ENCODE measurements at regions not wholly inside any gene's neighbourhood (a gene's known extent, or its start where the extent isn't known, plus 50 kb on each side); places are given as distances from the start of the nearest gene placed in this dataset.

DNA sequence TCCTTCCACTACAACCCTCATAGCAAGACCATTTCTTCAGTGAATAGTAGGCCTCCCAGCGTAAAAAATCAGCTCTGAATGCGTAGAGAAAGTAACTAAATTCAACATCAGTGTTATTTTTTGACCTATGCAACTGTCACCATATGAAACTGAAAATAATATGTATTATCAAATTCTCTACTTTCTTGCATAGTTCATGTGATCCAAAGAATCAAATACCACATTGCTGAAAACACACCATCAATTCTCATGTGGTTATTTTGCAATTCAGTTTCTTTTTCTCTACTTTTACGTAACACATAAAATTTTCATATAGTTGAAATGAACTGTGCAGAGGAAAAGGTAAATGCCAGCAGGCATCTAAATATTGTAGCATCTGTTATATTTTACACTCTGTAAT is 208.5 kb upstream of the SPOPL start:
- H3K9me1 ChIP-seq (replicated peaks; ENCODE audit: control insufficient read depth, extremely low read depth, insufficient read depth, low read length) = no peaks in the 10 kb centered on the region
- H3K4me2 ChIP-seq (ENCODE audit: insufficient read depth, low read length) = no peak overlapping the region
- H3K27me3 ChIP-seq (ENCODE audit: control insufficient read depth in 2 of 2, insufficient read depth in 2 of 2, low read length in 2 of 2) = no peaks in the 10 kb centered on the region
- intact Hi-C loops (cut with micrococcal nuclease) (no loop called here), dilution Hi-C loops (cut with MboI; ENCODE audit: extremely low pct_ligation_motif_present, low sequenced_read_pairs) (no loop called here)
- BruUV-seq (replicated peaks) = no TSS peak
- no peak overlapping the region for H3K9ac ChIP-seq (replicated peaks; ENCODE audit: extremely low read depth, insufficient read depth, low read length)
- peaks cover 4% of the 10 kb centered on the region for H3K4me1 ChIP-seq (ENCODE audit: control insufficient read depth, extremely low read depth, insufficient read depth, low read length)
- POLR2A ChIA-PET = no interaction called here
- H2AFZ ChIP-seq (ENCODE audit: low read depth, low read length) = no peak overlapping the region
- no peaks in the 10 kb centered on the region for H3K9me3 ChIP-seq (replicated peaks; ENCODE audit: control insufficient read depth, insufficient read depth, low read length)
- CTCF ChIA-PET = interaction anchor here (1.1 kb wide), 1 partner anchor 14 kb away, joined by 3 read pairs; no protein-coding TSS in a partner anchor
- DNase-seq (ENCODE audit: low read depth, low spot score) (no peak), FAIRE-seq (no peak)
- H3K27ac ChIP-seq (ENCODE audit: insufficient read depth, low read depth, low read length) = no peak overlapping the region
- no peaks in the 10 kb centered on the region for H3K79me2 ChIP-seq (ENCODE audit: control insufficient read depth, insufficient read depth, low read length)
- H3K4me3 ChIP-seq (replicated peaks in 1 of 3; ENCODE audit: insufficient read depth in 1 of 3, low read depth in 1 of 3, low read length in 3 of 3) = no peak overlapping the region
- TF ChIP-seq MYC (IDR thresholded peaks at IDR 0.05; ENCODE audit: low read depth, low read length) (no peak), GATA2 (IDR thresholded peaks at IDR 0.05; ENCODE audit: insufficient read depth, insufficient read length, low read depth, low read length) (no peak), POLR2AphosphoS5 (IDR thresholded peaks at IDR 0.05; ENCODE audit: insufficient read depth, low read depth, low read length) (no peak), FOS (IDR thresholded peaks at IDR 0.05; ENCODE audit: borderline replicate concordance, insufficient read depth, low read length) (no peak), JUN (IDR thresholded peaks at IDR 0.05; ENCODE audit: borderline replicate concordance, insufficient read depth, insufficient read length, low read depth) (no peak), POLR2A (IDR thresholded peaks at IDR 0.05; ENCODE audit: low read depth, low read length) (no peak), EZH2 (IDR thresholded peaks at IDR 0.05; ENCODE audit: borderline replicate concordance, low read depth, low read length, severe bottlenecking) (no peak)
- TF ChIP-seq, protein P1, sequence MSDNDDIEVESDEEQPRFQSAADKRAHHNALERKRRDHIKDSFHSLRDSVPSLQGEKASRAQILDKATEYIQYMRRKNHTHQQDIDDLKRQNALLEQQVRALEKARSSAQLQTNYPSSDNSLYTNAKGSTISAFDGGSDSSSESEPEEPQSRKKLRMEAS (IDR thresholded peaks at IDR 0.05; ENCODE audit: insufficient read depth, insufficient read length) = no peak
- TF ChIP-seq, protein P2, sequence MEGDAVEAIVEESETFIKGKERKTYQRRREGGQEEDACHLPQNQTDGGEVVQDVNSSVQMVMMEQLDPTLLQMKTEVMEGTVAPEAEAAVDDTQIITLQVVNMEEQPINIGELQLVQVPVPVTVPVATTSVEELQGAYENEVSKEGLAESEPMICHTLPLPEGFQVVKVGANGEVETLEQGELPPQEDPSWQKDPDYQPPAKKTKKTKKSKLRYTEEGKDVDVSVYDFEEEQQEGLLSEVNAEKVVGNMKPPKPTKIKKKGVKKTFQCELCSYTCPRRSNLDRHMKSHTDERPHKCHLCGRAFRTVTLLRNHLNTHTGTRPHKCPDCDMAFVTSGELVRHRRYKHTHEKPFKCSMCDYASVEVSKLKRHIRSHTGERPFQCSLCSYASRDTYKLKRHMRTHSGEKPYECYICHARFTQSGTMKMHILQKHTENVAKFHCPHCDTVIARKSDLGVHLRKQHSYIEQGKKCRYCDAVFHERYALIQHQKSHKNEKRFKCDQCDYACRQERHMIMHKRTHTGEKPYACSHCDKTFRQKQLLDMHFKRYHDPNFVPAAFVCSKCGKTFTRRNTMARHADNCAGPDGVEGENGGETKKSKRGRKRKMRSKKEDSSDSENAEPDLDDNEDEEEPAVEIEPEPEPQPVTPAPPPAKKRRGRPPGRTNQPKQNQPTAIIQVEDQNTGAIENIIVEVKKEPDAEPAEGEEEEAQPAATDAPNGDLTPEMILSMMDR (IDR thresholded peaks at IDR 0.05; ENCODE audit: extremely low read depth in 1 of 2, insufficient read depth in 1 of 2, low read depth in 1 of 2, low read length in 2 of 2) = no peak
- H3K36me3 ChIP-seq (ENCODE audit: control insufficient read depth in 2 of 2, extremely low read depth in 1 of 2, insufficient read depth in 2 of 2, low read length in 2 of 2) = no peaks in the 10 kb centered on the region
- no peaks in the 10 kb centered on the region for H4K20me1 ChIP-seq (replicated peaks; ENCODE audit: control insufficient read depth, extremely low read depth, insufficient read depth, low read length)

Data from endothelial cell of umbilical vein (primary cell).